Upper lobe of right lung (tissue), 1 donor: ENCODE measurements at regions not wholly inside any gene's neighbourhood (a gene's known extent, or its start where the extent isn't known, plus 50 kb on each side); places are given as distances from the start of the nearest gene placed in this dataset.

Source experiments
- ATAC-seq: fragments of 200-7000 bp; cut with Tn5 transposase; one replicate; pipeline ENCODE4 v1.9.1; 2020; ENCODE audit warnings: mild to moderate bottlenecking, moderate library complexity
- DNase-seq: peaks from one replicate; pipeline ENCODE4 v3.0.0-alpha.2; 2020
- H3K27ac ChIP-seq: fragments of 200-600 bp; one replicate; pipeline ENCODE4 v1.8.0; 2022
- H3K27me3 ChIP-seq: fragments of 200-600 bp; one replicate; pipeline ENCODE4 v1.8.0; 2022; ENCODE audit warnings: mild to moderate bottlenecking
- H3K36me3 ChIP-seq: fragments of 200-600 bp; one replicate; pipeline ENCODE4 v1.8.0; 2022
- H3K4me1 ChIP-seq: fragments of 200-600 bp; one replicate; pipeline ENCODE4 v1.8.0; 2022
- H3K4me3 ChIP-seq: fragments of 200-600 bp; one replicate; pipeline ENCODE4 v1.8.0; 2022; ENCODE audit warnings: mild to moderate bottlenecking
- H3K9me3 ChIP-seq: fragments of 200-600 bp; one replicate; pipeline ENCODE4 v1.8.0; 2022
- intact Hi-C: fragments of 100-400 bp; cut with DNase I; formaldehyde crosslinking; loops from one replicate; pipeline ENCODE4 v1.11.0; 2022
- TF ChIP-seq, protein P1 (sequence below): fragments of 200-600 bp; IDR thresholded peaks from one replicate; pipeline ENCODE4 v1.8.0; 2022; ENCODE audit warnings: antibody characterized with exemption
- donor health status: DM: no; HTN: yes; CAD: no; lungs with severe emphysema.

DNA sequence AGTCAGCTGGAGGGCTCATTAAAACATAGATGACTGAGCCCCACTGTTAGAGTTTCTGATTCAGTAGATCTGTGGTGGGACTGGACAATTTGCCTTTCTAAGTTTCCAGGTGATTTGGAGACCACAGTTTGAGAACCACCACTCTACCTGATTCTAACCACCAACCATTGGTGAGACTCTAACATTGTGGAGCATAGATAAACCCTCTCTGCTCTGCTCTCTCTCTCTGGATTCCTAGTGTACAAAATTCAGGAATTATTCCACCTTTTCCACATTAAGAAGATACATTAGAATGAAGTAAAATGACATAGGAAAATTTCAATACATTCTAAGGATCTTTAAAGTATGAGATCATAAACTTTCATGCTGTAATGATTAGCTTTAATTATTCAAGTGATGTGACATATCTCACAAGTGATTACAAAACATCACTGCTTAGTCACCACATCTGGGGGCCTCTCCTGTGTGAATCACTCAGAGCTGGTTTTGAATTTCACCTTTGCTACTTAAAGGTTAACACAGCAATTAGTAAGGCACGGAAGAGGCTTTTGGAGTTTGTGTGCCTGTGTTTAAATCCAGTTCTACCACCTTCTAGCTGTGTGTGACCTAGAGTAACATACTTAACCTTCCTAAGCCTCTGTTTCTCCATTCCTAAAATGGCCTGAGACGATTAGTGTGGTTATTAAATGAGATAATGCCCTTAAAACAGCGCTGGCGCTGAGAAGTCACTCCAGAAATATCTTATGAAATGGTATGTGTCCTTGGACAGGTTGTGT is 78.5 kb upstream of the NBEA start:
- no peak overlapping the region for H3K27ac ChIP-seq
- DNase-seq (no peak), ATAC-seq (no peak)
- TF ChIP-seq, protein P1, sequence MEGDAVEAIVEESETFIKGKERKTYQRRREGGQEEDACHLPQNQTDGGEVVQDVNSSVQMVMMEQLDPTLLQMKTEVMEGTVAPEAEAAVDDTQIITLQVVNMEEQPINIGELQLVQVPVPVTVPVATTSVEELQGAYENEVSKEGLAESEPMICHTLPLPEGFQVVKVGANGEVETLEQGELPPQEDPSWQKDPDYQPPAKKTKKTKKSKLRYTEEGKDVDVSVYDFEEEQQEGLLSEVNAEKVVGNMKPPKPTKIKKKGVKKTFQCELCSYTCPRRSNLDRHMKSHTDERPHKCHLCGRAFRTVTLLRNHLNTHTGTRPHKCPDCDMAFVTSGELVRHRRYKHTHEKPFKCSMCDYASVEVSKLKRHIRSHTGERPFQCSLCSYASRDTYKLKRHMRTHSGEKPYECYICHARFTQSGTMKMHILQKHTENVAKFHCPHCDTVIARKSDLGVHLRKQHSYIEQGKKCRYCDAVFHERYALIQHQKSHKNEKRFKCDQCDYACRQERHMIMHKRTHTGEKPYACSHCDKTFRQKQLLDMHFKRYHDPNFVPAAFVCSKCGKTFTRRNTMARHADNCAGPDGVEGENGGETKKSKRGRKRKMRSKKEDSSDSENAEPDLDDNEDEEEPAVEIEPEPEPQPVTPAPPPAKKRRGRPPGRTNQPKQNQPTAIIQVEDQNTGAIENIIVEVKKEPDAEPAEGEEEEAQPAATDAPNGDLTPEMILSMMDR: no peak
- no peaks in the 10 kb centered on the region for H3K4me1 ChIP-seq
- intact Hi-C loops: no loop called here
- no peak overlapping the region for H3K4me3 ChIP-seq
- no peaks in the 10 kb centered on the region for H3K36me3 ChIP-seq
- no peaks in the 10 kb centered on the region for H3K27me3 ChIP-seq
- H3K9me3 ChIP-seq: no peaks in the 10 kb centered on the region

DNA sequence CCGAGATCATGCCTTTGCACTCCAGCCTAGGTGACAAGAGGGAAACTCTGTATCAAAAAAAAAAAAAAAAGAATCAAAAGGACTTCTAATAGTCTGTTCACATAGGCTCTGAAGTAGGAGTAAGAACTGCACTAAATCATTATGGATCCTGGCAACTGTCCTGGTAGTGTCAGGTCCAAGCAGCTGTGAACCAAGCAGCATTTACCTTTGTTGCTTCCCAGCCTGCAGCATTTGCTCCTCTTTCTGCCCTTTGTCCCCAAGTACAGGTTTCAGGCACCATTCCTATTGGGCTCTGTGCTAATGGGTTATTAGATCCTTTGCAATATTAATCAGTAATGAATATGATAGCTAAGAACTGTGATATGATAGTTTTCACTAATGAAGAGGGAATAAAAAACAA is 77.4 kb upstream of the NBEA start:
- TF ChIP-seq, protein P1: no peak
- Histone ChIP-seq H3K9me3 (no peaks in the 10 kb centered on the region), H3K27me3 (no peaks in the 10 kb centered on the region), H3K4me3 (no peak overlapping the region), H3K27ac (no peak overlapping the region), H3K36me3 (no peaks in the 10 kb centered on the region), H3K4me1 (no peaks in the 10 kb centered on the region)
- ATAC-seq (no peak), DNase-seq (no peak)
- intact Hi-C loops: no loop called here

DNA sequence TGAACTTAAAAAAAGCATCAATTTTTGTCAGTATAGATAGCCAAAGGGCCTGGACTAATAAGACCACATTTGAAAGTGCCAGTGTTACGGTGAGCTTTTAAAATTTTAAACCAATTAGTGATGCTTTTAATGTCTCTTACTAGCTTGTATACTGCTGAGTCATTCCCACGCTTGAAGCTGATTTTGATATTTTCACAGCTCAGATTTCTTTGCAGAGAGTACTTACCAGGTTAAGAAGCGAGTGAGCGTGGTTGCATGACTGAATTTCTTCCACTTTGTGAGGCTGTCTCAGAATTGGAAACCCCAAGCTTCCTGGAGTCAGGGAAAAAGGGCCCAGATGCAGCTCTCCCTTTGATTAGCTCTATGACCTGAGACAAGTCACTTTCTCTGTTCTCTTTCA is 74.5 kb upstream of the NBEA start:
- no peak for DNase-seq
- Histone ChIP-seq H3K36me3 (no peaks in the 10 kb centered on the region), H3K4me3 (no peak overlapping the region), H3K27ac (no peak overlapping the region), H3K9me3 (no peaks in the 10 kb centered on the region), H3K27me3 (no peaks in the 10 kb centered on the region), H3K4me1 (no peaks in the 10 kb centered on the region)
- no peak for ATAC-seq
- intact Hi-C loops: no loop called here
- TF ChIP-seq, protein P1: no peak

DNA sequence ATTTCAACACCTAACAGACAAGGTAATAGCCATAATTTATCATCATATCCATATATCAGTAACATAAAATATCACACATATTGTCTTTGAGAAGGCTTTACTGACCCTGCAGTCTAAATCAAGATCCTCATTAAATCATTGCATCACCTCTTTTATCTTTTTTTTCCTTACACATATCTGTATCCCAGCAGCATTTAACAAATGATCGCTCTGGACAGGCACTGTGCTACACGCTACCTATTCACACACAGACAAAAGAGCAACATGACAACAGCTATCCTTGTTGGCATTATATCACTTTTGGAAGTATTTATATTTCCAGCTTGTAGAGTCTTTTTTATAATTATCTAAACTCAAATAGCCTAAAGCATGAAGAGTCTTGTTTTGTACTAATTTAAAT is 73.3 kb upstream of the NBEA start:
- no peak for ATAC-seq
- H3K4me3 ChIP-seq: no peak overlapping the region
- intact Hi-C loops: no loop called here

DNA sequence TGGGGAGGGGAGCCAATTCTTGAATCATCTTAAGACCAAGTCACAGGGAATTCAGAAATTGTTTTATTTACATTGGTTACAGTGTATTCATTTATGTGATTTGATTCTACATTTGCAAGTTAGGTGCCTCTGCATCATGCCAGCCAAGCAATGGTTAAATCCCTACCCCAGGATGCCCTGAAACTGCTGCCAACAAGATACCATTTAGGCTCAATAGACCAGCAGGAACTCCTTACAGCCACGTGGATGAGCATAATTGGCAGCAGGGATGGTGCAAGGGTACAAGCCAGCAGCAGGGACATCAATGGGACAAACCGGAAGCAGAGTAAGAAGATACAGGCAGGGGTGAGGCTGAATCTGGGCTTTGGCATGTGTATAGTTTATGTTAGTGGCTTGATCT is 72.4 kb upstream of the NBEA start:
- Histone ChIP-seq H3K27me3 (no peaks in the 10 kb centered on the region), H3K36me3 (no peaks in the 10 kb centered on the region), H3K4me3 (no peak overlapping the region), H3K4me1 (no peaks in the 10 kb centered on the region), H3K9me3 (no peaks in the 10 kb centered on the region), H3K27ac (no peak overlapping the region)
- intact Hi-C loops: no loop called here
- TF ChIP-seq, protein P1: no peak
- DNase-seq: no peak
- ATAC-seq: no peak

More for the DNA sequence above, 73.3 kb upstream of the NBEA start:
- TF ChIP-seq, protein P1: no peak
- Histone ChIP-seq H3K27me3 (no peaks in the 10 kb centered on the region), H3K9me3 (no peaks in the 10 kb centered on the region), H3K27ac (no peak overlapping the region), H3K4me1 (no peaks in the 10 kb centered on the region), H3K36me3 (no peaks in the 10 kb centered on the region)
- no peak for DNase-seq

DNA sequence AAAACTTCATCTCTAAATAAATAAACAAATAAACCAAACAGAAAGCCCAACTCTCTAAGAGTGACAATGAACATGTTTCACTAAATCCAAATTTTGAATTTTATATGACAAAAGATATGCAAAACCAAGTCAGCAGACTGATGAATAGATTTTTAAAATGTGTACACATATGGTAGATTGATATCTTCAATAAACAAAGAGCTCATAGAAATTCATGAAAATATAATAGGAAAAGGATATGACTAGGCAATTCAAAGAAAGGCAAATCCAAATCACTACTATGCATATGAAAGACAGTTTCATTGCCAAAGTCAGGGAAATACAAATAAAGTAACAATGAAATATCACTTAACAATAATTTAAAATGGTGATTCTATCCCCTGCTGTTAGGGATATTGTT is 63.7 kb upstream of the NBEA start:
- no peak for ATAC-seq
- Histone ChIP-seq H3K36me3 (no peaks in the 10 kb centered on the region), H3K4me1 (no peaks in the 10 kb centered on the region), H3K27ac (no peak overlapping the region), H3K4me3 (no peak overlapping the region), H3K27me3 (no peaks in the 10 kb centered on the region), H3K9me3 (no peaks in the 10 kb centered on the region)
- intact Hi-C loops: no loop called here
- TF ChIP-seq, protein P1: no peak
- DNase-seq: no peak
